LNCaP clone FGC (cell line): ENCODE measurements at regions not wholly inside any gene's neighbourhood (a gene's known extent, or its start where the extent isn't known, plus 50 kb on each side); places are given as distances from the start of the nearest gene placed in this dataset.
"Not testable (repeated sequence)": the region's sequence is repeated elsewhere in the genome, so short reads cannot be mapped to it uniquely, and the experiment has no call there.

Experiments
- DNase-seq: peaks from one replicate; pipeline ENCODE4 v3.0.0-alpha.2; 2011; ENCODE audit warnings: low read depth
- H3K4me3 ChIP-seq: 2 replicates; pipeline ENCODE4 v1.5.1; 2011; ENCODE audit warnings: mild to moderate bottlenecking, low read depth, low read length, control low read depth
- CTCF ChIP-seq: IDR thresholded peaks from 2 replicates; pipeline ENCODE4 v1.5.1; 2012; ENCODE audit warnings: mild to moderate bottlenecking; ENCODE audit not compliant: control insufficient read depth, insufficient read depth; ENCODE audit errors: extremely low read depth

- no peak overlapping the region for H3K4me3 ChIP-seq
- no peak for TF ChIP-seq CTCF
- no peak for DNase-seq
Observed at GRCh38 chr1:208717525-208717924, 473.3 kb upstream of the PLXNA2 start.

DNA sequence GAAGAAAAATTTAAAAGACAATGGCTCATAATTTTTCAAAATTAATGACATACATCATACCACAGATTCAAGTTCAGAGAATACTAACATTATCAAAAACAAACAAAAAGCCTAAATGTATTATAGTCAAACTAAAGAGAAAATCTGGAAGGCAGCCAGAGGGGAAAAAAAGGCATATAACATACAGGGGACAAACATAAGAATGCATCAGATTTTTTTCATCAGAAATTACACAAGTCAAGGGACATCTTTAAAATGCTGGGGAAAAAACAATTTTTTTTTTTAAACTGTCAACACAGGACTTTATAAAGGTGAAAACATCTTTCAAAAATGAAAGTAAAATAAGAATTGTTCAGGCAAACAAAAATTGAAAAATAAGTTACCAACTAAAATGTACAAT lies 478.4 kb upstream of the PLXNA2 start:
- TF ChIP-seq CTCF, result no peak
- no peak overlapping the region for H3K4me3 ChIP-seq
- no peak for DNase-seq

DNA sequence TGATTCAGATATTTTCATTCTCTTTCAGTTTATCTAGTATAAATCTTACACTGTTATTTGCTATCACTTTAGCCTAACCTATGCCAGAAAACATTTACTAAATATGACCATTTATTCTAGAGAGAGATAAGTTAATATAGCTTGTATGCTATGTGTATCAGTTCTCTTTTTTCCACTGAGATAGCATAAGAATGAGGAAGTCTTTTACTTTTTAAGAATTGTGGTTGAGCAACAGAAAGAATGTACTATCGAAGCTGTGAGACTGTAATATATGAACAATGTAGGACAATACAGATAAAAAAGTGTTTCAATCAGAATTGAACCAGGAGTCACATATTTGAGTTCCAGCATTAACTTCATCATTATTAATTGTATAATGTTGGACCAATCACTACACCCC lies 479.9 kb upstream of the PLXNA2 start:
- no peak overlapping the region for H3K4me3 ChIP-seq
- TF ChIP-seq CTCF, result no peak
- no peak for DNase-seq

- TF ChIP-seq CTCF, result no peak
- DNase-seq, result no peak
- no peak overlapping the region for H3K4me3 ChIP-seq
Observed at GRCh38 chr1:208728815-208729214, 484.6 kb upstream of the PLXNA2 start.

- DNase-seq, result no peak
- no peak overlapping the region for H3K4me3 ChIP-seq
Observed at GRCh38 chr1:208731981-208732821, 488.0 kb upstream of the PLXNA2 start.

DNA sequence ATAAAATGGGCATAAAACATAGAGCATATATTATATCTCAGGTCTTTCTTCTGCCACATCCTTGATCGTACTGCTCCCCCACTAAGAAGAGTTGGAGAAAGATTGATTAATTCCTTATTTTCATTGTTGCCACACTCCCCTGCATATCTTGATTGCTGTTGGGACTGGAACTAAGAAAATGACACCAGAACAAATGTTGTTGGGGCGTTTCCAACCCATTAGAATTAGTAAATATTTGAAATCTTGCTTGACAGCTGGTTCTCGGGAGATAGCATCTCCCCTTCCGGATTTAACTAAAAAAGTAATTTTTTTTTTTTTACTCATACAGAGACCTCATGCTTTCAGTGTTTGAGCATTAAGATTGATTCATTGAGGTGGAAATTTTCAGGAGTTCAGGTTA lies 493.0 kb upstream of the PLXNA2 start:
- no peak for TF ChIP-seq CTCF
- DNase-seq, result no peak
- H3K4me3 ChIP-seq, result no peak overlapping the region

More at GRCh38 chr1:208731981-208732821, 488.0 kb upstream of the PLXNA2 start:
- TF ChIP-seq CTCF, result no peak

DNA sequence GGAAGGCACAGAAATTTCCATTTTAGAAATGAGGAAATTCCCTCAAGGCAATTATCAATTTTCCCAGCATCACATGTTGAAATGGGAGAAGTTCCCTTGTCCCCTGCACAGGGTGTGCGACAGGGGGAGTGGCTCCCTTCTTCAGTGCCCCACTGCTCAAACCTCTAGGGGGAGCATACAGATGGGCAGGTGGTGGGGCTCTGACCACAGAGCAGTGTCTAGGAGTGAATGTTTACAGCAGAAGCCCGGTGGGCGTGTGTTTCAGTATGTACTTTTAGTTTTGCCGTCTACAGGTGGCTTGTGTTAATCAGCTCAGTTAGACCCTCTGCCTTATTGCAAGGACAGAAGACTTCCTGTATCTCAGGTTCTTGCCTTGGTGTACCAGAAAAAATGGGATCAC lies 493.7 kb upstream of the PLXNA2 start:
- no peak overlapping the region for H3K4me3 ChIP-seq
- TF ChIP-seq CTCF, result no peak
- no peak for DNase-seq

GRCh38 chr1:208739636-208740035 lies 495.5 kb upstream of the PLXNA2 start:
- not testable (repeated sequence) for DNase-seq, H3K4me3 ChIP-seq
